ENCODE measurements at regions not wholly inside any gene's neighbourhood (a gene's known extent, or its start where the extent isn't known, plus 50 kb on each side); places are given as distances from the start of the nearest gene placed in this dataset.
"Not testable (repeated sequence)": the region's sequence is repeated elsewhere in the genome, so short reads cannot be mapped to it uniquely, and the experiment has no call there.

DNA sequence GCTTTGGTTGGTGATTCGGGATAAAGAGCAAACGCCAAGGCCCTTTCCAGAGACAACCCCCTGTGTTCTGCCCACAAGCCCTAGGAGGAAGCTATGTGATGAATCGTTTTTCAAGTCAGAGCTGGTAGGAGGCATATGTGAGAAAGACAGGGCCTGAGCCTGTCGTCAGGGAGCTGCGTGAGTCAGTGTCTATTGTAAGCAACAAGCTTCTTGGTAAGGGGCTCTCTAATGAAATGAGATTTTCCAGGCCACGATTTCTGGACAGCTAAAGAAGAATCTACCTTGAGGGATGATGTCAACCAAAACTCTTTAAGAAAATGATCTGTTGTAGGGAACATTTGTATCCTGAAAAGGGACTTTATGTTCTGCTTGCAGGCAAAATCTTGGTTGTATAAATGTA is 318.9 kb upstream of the IL12A start:
- FAIRE-seq, result no peak

DNA sequence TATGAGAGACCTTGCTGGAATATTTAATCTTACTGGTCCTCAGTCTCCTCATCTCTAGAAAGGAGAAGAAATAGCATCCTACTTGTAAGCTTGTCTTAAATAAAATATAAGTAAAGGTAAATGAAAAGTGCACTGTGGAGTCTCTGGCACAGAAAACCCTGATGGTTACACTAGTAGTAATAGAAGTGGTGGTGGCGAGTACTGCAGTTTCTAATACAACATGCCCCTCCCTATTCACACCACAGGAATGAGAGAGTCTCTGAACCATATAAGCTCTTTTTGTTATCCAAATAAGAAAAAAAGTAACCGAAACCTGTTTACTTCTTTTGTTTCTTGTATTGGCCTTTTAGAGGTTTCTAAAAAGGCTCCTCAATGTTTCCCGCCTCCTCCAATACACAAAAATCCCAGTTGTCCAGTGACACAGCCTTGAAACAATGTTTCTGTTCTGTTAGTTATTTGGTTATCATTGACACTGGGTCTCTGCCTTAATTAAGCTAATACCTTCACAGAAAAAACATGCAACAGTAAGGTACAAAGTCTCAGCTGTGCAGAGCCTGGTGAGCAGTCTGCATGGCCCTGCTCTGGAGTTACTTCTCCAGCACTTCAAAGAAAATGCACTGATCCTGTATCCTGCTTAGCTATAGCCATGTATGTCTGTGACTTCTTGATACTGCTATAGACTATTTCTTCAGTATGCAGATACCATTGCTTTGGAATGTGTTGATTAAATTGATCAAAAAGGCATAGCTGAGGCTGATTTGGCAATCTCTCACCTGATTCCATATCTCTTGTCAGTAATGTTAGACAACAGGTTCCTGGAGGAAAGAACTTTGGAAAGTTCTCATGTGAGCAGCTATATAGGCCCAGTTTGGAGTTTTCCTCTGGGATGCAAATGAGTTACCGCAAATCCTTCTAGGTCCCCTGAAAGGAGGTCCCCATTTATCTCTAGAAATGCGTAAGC is 315.6 kb upstream of the IL12A start:
- FAIRE-seq, result no peak

DNA sequence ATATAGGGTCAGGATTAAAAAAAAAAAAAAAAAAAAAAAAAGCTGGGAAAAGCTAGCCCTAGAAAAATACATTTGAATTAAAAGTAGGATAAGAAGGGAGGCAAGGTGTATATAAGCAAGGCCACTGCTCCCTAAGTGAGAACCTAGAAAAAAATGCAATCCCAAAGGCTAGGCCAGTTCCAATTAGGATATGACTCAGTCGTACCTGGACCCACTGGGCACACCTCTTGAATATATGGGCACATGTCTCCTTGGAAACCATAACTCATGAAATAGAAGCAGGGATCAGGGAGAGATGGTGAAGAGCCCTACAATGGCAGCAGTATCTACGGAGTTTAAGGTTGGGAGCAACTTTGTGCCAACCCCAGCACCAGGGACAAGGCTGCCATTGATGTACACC is 314.1 kb upstream of the IL12A start:
- no peak for FAIRE-seq

DNA sequence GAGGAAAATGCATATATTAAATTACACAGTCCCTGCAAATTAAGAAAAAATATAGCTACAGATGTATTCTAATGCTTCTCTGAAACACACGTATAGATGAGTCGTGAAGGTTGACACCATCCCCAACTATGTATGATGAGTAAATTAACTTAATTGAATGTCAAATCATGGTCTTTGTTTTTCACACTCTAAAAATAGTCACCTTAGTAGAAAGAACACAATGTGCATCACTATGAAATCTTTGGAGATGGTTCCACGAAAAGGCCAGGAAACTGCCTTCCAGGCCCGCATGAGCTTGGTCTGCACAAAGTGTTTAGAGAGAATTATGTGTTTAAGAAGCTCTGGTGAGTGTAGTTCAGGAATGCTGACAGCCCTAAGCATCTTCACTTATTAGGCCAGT is 313.4 kb upstream of the IL12A start:
- no peak for FAIRE-seq

DNA sequence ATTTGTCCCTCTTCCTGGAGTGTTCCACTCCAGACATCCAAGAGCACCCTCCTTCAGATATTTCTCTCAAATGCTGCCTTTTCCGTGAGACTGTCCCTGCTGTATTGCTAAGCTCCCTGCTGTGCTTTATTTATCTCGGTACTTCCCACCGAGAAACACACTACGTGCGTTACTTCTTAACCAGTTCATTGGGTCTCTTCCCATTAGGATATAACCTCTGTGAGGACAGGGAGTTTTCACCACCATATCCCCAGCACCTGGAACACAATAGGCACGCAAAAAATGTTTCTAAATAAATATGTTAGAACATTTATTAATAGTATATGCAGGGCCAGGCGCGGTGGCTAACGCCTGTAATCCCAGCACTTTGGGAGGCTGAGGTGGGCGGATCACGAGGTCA is 308.7 kb upstream of the IL12A start:
- FAIRE-seq, result no peak

DNA sequence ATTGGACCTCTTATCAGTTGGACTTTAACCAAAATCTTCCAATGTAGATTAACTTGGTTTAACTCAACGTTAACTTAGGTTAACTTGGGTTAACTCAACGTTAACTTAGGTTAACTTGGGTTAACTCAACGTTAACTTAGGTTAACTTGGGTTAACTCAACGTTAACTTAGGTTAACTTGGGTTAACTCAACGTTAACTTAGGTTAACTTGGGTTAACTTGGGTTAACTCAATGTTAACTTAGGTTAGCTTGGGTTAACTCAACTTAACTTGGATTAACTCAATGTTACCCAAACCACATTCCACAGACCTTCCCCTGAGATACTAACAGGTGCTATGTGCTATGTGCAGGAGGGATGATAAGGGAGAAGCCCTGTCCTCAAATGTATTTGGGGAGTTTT is 306.9 kb upstream of the IL12A start:
- not testable (repeated sequence) for FAIRE-seq

DNA sequence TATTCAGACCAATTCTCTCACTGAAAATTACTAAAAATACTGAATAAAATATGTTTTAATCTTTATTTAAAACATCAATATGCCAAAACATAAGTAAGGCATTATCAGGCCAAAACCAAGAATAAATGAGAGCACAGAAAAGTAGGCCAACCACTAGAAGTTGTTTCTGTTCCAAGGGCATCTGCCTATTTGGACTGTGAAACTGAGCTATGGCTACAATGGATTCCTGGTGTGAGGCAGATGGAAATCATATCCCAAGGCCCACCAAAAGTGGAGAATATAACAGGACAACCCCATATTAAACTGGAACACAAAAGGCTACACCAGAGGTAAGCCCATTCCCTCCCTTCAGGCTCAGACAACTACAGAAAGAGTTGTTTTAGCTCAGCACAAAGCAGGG is 302.8 kb upstream of the IL12A start:
- FAIRE-seq, result no peak

DNA sequence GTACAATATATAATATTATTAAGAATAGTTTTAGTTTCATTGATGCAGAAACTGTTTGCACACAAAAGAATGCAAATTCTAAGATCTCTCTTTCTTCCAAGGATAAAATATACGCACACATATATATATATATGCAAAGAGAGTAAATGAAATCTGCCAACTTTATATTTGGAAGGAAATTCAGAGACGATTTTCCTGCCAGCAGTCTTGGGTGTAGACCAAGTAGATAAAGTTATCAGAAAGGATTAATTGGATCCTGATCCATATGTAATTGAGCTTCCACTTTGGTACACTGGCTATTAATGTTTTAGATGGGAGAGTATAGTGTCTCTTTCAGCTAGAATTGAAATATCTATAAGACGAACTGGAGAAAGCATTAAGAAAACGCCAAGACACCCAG is 295.4 kb upstream of the IL12A start:
- FAIRE-seq, result no peak

DNA sequence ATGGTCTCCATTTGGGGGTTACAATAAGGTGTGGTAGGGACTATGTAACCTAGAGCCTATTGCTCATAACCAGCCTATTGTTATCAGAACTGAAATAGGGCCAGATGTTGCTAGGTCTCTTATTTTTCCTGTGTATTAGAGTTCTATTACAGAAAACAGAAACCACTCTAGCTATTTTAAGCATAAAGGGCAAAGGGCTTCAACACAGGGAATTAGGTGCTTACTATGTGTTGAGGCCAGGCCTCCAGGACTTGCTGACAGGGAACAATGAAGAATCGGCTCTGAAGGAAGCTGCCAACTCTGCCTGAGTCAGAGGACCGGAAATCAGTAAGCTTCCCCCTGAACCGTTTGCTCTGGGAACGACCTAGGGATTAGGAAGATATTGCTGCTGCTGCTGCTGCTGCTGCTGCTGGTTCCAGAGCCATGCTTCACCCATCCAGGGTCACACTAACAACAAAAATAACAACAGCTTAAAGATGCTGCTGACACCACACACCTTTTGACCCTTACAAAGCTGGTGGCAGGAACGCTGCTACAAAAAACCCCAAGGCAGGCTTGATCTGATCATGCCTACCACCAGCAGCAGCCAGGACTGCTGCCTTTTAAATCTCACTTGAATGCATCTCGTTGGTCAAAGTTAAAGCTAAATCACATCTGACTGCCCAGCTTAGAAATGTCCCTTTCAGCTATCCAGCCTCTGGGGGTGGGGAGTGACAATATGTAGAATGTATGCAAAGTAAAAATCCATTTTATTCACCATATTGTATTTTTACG is 276.9 kb upstream of the IL12A start:
- FAIRE-seq, result no peak

DNA sequence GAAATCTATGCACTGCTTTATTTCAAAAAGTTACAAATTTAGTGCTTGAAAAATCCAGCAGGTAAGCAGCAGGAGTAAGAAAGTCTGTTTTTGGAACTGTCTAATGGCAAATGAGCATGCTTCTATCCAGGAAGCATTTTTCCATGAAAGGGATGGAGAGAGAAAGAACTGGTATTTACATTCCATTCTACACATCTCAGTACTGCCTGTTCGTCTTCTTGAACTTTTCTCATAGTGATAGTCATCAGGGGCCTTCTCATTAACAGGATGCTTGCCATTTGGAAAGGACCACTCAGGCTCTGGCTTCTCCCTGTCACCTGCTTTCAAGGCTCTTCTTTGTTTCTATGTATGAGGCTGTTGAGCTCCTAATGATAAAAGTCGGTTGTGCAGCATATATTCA is 267.3 kb upstream of the IL12A start:
- FAIRE-seq, result no peak

DNA sequence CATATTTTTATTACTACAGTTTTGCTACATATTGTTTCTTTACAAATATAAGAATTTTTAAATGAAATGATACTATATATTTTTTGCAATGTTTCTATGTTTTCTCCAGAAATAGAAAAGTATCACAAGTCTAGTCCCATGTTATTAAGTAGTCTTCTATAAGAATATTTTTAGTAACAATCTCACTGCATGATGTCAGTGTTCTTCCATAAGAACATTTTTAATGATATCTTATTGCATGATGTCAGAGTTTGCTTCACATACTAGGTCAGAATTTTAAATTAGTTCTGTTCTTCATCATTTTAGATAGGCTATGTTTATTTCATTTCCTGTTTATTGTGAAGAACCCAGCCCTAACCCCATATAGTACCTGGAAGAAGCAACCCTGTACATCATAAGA is 265.3 kb upstream of the IL12A start:
- no peak for FAIRE-seq

DNA sequence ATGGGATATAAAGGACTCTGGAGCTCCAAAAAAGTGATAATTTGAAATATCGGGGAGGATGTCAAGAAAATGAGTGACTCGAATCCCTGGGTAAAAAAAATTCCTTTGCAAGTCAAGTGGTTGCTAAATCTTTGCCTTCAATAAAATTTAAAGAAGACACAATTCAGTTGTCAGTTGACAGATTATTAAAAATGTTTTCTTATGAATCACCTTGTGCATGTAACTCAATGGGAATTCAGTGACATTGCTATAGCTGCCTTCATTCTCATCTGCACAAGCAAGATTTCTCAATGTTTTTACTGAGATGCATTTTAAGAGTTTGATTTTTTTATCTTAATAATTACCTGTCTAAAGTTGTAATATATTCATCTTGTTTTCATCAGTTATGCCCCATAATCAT is 264.0 kb upstream of the IL12A start:
- no peak for FAIRE-seq

DNA sequence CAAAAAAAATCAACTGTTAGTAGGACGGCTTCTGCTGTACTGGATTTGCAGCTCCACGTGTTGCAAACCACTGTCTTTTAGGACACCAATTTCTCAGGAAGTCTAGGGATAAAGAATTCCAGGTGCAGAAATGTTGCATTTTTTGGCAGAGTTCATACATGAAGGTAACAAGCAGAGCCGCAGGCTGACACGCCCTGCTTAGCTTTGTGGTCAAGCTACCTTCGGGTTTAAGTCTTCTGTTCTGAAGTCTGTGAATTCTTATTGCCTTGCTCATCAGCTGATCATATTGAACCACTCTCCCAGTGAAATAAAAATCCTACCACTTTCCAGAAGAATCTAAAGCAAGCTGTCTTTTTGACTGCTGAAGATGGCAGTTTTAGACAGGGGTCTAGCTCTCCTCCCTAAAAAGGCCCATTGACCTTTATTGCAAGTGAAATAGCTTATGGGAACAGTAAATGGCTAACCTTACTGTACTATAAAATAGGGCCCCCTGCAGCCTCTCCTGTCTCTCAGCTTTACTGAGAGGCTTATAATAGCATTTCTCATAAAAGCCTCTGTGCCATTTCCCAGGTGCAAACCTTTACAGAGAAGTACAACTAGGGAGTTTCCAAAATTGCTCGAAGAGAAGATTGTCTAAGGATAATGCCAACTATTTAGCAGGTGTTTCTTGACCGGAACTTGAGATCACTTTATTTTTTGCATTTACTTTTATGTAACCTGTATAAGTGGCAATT is 262.2 kb upstream of the IL12A start:
- FAIRE-seq, result no peak

DNA sequence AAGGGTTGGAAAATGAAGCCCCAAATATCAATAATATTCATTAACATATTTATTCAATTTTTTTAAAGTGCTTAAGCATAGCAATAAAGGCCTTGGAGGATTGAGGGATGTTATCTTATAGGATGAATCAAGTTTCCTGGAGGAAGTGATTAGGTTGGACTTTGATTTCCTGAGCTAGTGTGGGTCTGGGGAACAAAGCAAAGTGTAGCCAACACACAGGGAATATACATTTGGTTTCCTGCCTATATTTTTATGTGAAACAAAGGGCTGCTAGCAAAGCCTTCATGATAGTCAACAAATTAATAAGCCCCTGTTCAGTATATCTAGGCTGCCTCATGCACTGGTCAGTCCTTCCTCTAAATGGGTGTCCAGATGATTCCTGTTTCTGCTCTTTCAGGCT is 261.1 kb upstream of the IL12A start:
- FAIRE-seq, result no peak

DNA sequence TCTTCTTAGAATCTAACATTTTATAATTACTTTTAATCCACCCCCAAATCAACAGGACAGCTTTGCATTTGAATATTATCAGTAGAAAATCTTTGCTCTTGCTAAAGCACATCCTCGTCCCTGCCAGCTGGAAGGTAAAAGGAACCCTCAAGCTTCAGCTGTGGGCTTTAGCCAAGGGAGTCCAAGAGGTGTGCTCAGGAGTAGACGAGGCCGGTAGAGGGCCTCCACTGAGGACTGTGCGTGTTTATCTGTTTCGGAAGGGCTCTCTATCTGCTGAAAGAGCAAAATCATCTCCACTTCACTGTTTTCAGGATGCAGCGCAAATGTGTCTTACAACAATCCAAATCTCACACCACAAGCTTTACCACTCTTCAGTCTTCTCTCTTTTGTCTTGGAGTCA is 257.4 kb upstream of the IL12A start:
- FAIRE-seq, result no peak

DNA sequence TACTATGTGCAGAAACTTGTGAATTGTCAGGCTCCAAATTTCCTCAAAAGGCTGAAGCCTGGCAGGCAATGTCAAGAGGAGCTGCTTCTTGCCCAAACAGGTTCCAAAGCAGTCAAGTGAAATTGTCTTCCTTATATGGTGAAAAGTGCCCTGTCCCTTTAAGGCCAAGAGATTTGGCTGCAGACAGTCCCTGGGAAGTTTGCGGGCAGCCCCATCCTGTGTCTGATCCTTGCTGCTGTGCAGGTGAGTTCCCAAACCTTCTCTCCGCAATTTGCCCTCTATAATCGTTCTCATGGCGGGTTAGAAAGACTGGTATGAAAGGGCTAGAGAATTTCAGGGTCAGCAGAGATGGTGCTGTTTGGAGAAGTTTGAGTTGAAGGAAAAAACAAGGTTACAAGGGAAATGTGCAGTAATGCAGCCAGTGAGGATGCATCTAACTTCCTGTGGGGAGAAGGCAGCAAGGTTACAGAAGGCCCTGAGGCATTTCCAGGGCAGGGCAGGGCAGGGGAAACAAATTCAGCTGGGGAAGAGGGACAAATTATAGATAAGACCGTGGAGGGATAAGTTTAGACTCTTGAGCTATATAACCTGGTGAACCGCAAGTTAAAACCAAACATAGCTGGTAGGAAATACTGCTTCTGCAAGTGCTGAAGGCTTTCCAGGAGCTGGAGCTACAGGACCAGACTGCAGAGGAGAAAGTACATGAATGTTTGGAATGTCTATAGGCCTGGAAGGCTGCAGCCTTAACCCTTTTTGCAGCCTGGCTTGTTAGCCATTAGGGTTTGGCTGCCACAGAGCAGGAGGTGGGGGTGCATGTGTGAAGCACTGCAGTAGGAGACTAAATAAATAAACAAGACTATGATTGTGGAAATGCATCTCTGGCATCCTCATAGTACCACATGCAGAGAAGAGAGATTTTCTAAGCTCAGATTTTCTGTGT is 256.2 kb upstream of the IL12A start:
- FAIRE-seq, result no peak

DNA sequence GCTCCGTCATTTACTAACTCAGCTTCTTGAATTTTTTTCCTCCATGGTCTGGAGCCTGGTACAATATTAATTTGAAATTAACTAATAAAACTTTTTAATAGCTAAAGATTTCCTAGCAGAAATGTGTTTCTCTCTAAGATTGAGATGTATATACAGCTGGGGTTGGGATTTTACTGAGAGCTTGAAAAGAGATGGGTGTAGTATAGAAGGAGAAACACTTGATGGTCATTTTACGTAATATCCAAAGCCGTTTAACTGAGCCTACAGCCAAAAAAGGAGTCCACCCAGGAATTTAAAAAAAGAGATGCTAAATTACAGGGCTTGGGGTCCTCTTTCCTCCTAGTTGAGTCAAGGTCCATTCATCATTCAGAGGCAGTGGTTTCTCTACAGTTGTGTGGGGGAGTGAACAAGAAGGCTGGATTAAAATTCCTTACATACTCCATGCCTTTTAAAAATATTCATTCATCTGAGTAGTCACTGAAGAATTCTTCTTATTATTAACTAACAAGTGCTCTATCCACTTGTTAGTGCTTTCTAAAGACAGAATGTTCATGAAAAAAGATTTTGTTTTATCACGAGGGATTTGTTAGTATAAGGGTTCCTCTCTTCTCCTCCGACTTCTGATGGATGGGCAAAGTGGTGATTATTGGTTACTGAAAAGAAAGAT is 255.3 kb upstream of the IL12A start:
- no peak for FAIRE-seq

DNA sequence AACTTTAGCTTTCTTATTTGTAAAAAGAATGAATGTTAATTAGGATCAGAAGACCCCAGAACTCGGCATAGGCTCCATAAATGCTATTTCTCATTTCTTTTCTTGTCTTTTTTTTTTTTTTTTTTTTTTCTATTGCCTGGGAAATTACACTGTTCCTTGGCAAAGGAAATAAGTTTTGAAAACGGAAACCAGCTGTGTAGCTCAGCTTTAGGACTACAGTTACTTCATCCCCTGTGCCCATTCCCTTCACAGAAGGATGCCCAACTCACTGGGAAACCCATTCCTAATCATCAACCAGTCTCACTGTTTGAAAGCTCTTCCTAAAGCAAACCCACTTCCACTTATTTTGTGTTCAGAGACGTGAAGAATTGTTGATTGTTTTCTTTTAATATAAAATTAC is 254.0 kb upstream of the IL12A start:
- FAIRE-seq, result no peak

DNA sequence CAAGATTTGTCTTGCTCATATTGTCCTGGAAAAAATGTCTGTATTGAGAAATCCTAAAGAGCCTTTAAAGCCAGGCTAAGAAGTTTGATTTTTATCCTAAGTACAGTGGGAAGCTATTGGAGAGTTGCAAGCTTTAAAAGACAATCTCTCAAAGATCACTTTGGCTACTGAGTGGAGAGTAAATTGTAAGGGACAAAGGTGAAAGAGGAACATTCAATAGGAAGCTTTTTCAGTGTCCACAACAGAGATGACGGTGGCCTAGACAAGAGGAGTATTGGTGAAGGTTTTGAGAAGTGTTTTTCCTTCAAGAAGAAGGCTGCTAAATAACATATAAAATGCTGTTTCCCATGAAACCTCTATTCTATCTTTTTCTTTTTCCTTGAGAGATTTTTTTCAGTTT is 249.5 kb upstream of the IL12A start:
- no peak for FAIRE-seq

DNA sequence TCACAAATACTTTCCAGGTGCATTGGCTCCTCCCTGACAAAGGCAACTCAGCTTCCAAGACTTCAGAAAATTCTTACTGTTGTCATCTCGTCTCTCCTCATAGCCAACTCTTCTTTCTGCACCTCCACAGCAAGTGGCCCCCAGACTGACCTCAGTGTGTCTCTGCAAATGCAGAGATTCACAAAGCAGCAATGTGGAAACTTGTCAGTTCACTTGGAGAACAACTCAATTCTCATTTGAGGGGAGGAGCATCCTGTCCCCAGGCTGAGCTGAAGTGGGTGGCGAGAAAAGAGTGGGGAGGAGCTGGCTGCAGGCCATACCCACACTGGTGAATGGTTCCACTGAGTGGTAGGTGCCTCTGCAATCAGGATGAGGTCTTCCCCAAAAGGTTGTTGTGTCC is 248.7 kb upstream of the IL12A start:
- no peak for FAIRE-seq

DNA sequence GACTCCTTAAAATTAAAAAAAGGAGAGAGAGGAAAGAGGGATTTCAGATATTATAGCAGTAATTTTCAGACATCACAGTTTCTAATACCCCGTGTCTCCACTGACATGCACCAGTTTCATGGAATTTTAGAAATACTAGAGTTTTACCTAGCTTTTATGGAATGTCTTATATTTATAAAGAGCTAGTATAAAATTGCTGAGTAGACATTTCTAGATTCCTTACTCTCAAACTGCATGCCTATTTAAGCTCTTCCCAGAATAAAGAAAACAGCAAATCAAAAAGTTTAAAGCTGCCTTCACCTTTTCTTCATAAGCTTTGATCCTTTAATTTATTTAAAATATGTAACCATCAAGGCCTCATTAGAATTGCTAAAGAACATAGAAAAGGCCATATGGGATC is 247.4 kb upstream of the IL12A start:
- FAIRE-seq, result no peak

DNA sequence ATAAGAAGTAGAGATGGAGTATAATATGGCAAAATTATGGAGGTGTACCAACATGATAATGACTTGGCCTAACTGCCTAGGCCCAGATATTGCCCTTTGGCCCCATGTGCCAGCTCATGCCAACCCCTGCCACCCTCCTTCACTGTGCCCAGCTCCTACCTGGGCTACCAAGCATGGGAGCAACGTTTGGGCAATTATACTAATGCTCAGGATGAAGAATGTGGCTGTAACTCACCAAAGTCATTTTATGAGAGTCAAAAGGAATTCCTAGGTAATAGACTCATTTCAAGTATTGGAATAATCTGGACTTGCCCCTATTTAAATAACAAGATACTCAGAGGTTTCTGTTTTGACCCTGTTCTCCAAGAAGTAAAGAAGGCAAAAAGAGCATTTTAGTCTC is 240.2 kb upstream of the IL12A start:
- no peak for FAIRE-seq
